Astrocyte of the spinal cord (primary cell): ENCODE measurements at regions not wholly inside any gene's neighbourhood (a gene's known extent, or its start where the extent isn't known, plus 50 kb on each side); places are given as distances from the start of the nearest gene placed in this dataset.
A peak's percentile ranks its signal among the peaks of the same experiment; 100 is the strongest.

Source experiments
- DNase-seq: peaks from one replicate; pipeline ENCODE4 v3.0.0; 2011; ENCODE audit warnings: low read depth, low spot score
- H3K4me3 ChIP-seq: 2 replicates; pipeline ENCODE4 v1.5.1; 2011; ENCODE audit warnings: low read depth, mild to moderate bottlenecking, low read length, moderate library complexity
- in situ Hi-C: cut with HindIII; loops from 2 replicates; pipeline ENCODE4 v1.10.0; 2017; ENCODE audit warnings: low sequenced_read_pairs
- TF ChIP-seq, protein P1 (sequence below): IDR thresholded peaks from 2 replicates; pipeline ENCODE4 v1.5.1; 2012; ENCODE audit warnings: low read depth, mild to moderate bottlenecking, low read length, inconsistent platforms

DNA sequence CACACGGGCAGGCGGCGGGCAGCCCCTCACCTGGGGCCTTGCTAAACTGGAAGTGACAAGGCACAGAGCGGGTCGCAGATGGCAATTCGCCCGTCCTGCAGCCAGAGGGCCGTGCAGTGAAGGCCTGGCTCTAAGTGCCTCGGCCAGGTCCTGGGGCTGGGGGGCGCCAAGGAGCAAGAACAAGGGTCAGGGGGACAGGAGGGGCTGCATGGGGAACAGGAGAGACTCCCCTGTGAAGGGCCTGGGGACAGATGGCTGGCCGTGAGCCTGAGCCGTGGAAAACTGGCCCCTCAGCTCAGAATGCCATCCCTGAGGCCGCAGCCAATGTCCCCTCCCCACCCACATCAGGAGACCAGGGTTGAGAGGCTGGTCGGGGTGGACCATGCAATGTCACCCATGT is 60.0 kb downstream of the RTL6 start:
- in situ Hi-C loops, result no loop called here
- TF ChIP-seq, protein P1, sequence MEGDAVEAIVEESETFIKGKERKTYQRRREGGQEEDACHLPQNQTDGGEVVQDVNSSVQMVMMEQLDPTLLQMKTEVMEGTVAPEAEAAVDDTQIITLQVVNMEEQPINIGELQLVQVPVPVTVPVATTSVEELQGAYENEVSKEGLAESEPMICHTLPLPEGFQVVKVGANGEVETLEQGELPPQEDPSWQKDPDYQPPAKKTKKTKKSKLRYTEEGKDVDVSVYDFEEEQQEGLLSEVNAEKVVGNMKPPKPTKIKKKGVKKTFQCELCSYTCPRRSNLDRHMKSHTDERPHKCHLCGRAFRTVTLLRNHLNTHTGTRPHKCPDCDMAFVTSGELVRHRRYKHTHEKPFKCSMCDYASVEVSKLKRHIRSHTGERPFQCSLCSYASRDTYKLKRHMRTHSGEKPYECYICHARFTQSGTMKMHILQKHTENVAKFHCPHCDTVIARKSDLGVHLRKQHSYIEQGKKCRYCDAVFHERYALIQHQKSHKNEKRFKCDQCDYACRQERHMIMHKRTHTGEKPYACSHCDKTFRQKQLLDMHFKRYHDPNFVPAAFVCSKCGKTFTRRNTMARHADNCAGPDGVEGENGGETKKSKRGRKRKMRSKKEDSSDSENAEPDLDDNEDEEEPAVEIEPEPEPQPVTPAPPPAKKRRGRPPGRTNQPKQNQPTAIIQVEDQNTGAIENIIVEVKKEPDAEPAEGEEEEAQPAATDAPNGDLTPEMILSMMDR, result no peak
- H3K4me3 ChIP-seq, result no peak overlapping the region
- DNase-seq, result no peak

DNA sequence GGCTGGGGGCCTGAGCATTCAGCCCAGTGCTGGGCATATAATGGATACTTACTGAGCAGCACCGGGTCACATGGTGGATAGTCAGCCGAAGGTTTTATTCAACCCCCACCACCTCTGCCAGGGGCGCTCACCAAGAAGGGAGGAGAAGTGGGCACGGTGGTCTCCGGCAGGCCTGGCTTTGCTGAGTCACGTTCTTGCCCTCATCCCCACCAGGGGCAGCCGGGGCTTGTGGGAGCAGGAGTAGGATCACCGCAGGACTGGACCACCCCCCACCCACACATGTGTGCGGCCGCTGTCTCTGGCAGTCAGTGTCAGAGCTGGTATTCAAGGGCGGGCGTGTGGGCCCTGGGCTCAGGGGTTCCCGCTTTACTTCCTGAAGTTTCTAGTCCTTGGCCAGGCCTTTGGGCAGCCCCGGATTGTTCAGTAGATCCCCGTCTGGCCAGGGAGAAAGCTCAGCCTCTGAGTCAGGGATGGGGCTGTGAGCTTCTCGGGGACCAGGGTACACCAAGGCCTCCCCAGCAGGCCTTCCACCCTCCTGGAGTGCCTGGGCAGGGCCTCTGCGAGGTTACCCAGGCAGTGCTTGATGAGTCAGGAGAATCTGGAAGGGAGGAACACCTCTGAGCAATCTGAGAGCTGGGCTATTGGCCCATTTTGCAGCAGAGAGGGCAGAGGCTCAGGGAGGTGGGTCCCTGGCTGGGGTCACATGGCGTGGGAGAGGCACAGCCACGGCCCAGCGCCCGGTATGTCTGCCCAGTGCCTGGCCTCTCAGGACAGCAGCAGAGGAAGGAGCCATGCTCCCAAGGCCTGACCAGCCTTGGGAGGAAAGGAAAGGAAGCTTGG is 60.6 kb downstream of the RTL6 start:
- peak; percentile 28 for DNase-seq
- TF ChIP-seq, protein P1, result no peak
- in situ Hi-C loops, result no loop called here
- no peak overlapping the region for H3K4me3 ChIP-seq

DNA sequence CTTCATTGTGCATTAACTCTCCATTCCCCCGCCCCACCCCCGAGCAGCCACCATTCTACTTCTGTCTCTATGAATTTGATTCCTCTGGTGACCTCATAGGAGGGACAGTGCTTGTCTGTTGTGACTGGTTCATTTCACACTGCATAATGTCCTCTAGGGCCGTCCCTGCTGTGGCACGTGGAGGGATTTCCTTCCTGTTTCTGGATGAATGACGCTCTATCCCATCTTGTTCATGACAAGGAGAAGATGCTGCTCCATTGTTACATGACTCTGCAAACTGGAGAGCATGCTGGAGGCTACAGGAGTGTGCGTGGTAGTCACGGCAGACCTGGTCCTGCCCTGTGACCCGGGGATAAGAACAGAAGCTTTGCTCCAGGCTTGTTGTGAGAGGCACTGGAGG is 61.3 kb downstream of the RTL6 start:
- no peak overlapping the region for H3K4me3 ChIP-seq
- in situ Hi-C loops, result no loop called here
- TF ChIP-seq, protein P1, result no peak
- DNase-seq, result no peak

DNA sequence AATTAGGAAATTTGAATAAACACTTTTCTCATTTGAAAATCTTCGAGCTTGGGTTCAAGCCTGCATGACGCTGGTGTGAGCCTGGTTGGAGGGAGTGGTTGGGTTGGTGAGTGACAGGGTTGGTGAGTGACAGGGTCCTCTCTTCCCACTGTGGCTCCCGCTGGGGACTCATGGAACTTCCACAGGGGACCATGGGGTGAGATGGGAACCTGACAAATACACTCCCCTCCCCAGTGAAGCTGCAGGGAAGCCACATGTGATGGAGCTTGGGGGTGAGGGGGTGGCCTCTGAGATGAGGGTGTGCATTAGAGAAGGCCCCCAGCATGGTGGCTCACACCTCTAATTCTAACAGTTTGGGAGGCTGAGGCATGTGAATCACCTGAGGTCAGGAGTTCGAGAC is 66.8 kb downstream of the RTL6 start:
- H3K4me3 ChIP-seq, result no peak overlapping the region
- TF ChIP-seq, protein P1, result no peak
- in situ Hi-C loops, result no loop called here
- no peak for DNase-seq

DNA sequence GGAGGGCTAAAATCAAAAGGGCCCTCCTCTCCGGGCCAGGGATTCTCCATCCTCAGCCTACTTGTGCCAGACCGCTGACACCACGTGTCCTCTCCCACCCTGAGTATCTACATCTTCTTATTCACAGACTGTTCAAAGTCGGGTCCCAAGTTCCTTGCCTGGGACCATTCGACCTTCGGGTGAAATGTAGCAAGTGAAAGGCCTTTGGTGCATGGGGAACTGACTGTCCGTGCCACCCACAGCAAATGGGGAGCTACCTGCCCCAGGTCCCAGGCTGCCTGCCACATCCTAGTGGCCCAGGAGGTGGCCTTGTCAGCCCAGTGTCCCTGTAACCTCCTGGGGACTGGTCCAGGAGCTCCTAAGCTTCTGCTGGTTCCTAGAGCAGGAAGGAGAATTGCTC is 67.3 kb downstream of the RTL6 start:
- TF ChIP-seq, protein P1, result no peak
- DNase-seq, result no peak
- no peak overlapping the region for H3K4me3 ChIP-seq
- in situ Hi-C loops, result no loop called here

DNA sequence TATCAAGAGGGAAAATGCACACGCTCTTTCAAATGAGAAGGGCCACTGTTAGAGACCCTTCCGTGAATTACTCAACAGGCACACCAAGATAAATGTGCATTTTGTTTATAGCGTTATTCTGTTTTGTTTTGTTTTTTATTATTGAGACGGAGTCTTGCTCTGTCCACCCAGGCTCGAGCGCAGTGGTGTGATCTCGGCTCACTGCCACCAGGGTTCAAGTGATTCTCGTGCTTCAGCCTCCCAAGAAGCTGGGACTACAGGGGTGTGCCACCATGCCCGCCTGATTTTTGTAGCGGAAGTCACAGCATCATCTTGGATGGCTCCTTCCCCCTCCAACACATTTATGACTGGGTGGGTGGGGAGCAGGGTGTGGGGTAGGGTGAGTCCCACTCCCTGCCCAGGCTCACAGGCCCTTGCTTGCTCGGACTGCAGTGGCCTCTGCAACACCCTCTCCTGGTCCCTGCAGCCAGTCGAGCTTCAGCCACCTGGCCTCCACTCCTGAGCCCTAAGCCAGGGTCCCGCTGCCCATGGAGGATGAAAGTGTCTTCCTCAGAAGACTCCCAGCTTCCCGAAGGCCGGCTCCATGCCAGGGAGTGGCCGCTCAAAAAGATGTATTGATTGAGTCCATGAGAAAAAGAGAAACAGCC is 68.0 kb downstream of the RTL6 start:
- no peak for DNase-seq
- in situ Hi-C loops, result no loop called here
- H3K4me3 ChIP-seq, result no peak overlapping the region
- TF ChIP-seq, protein P1, result no peak
